T-cell (primary cell): ENCODE measurements at regions not wholly inside any gene's neighbourhood (a gene's known extent, or its start where the extent isn't known, plus 50 kb on each side); places are given as distances from the start of the nearest gene placed in this dataset.
"Not testable (repeated sequence)": the region's sequence is repeated elsewhere in the genome, so short reads cannot be mapped to it uniquely, and the experiment has no call there.

ENCODE experiments used
- ATAC-seq, 4 experiments: fragments of 200-7000 bp in 3 of 4; fragments of 150-1000 bp in 1 of 4; cut with Tn5 transposase; replicated peaks in 1 of 4; 1 replicate in 3 of 4; 2 replicates in 1 of 4; pipeline ENCODE4 v1.10.0; 2021; ENCODE audit warnings: moderate library complexity in 3 of 4, mild to moderate bottlenecking in 2 of 4, moderate number of reproducible peaks in 1 of 4
- CTCF ChIA-PET, 2 donors: fragments of 300-600 bp; sonication (Branson Sonifier 250); formaldehyde crosslinking; loops; one replicate each; lab custom pipeline; 2022; ENCODE audit warnings: antibody characterized with exemption in 2 of 2; lab: Charles Lee
- POLR2A ChIA-PET, 2 donors: fragments of 300-600 bp; sonication (Branson Sonifier 250); formaldehyde crosslinking; loops; one replicate each; lab custom pipeline; 2022; ENCODE audit warnings: antibody characterized with exemption in 2 of 2; lab: Charles Lee
- DNase-seq, 35 experiments: peaks; one replicate each; pipeline versions ENCODE4 v3.0.0 to v3.0.0-alpha.2; 2013 to 2023
- H3K27ac ChIP-seq: one replicate; pipeline ENCODE4 v1.5.1; 2013; ENCODE audit warnings: low read length
- H3K27me3 ChIP-seq, 2 experiments: replicated peaks in 1 of 2; 1 replicate in 1 of 2; 2 replicates in 1 of 2; pipeline versions ENCODE4 v1.6.1 to v1.7.0; 2013; ENCODE audit warnings: low read length in 1 of 2, mixed read lengths in 1 of 2; ENCODE audit not compliant: control insufficient read depth in 2 of 2, insufficient read depth in 2 of 2; ENCODE audit errors: extremely low read depth in 1 of 2
- H3K36me3 ChIP-seq, 2 donors: 1 replicate in 1 of 2; 2 replicates in 1 of 2; pipeline versions ENCODE4 v1.6.1 to v1.7.0; 2013; ENCODE audit warnings: low read length in 1 of 2; ENCODE audit not compliant: control insufficient read depth in 2 of 2, insufficient read depth in 1 of 2; ENCODE audit errors: extremely low read depth in 1 of 2
- H3K4me1 ChIP-seq, 2 experiments: 1 replicate in 1 of 2; 2 replicates in 1 of 2; pipeline versions ENCODE4 v1.6.1 to v1.7.0; 2013; ENCODE audit warnings: low read length in 2 of 2, mixed read lengths in 1 of 2; ENCODE audit not compliant: insufficient read depth in 2 of 2, control insufficient read depth in 1 of 2; ENCODE audit errors: extremely low read depth in 1 of 2
- H3K4me3 ChIP-seq, 2 donors: 1 replicate in 1 of 2; 2 replicates in 1 of 2; pipeline versions ENCODE4 v1.5.1 to v1.7.0; 2013; ENCODE audit warnings: mild to moderate bottlenecking in 2 of 2, low read length in 1 of 2, moderate library complexity in 1 of 2; ENCODE audit not compliant: control insufficient read depth in 1 of 2; ENCODE audit errors: extremely low read depth in 1 of 2
- H3K9me3 ChIP-seq: 2 replicates; pipeline ENCODE4 v1.7.0; 2013
- H3K27ac Mint-ChIP-seq, 2 donors: one replicate each; pipeline ENCODE4 v1.8.0; 2020 to 2021; ENCODE audit warnings: mild to moderate bottlenecking in 2 of 2, mixed read lengths in 2 of 2
- H3K27me3 Mint-ChIP-seq, 2 donors: one replicate each; pipeline ENCODE4 v1.8.0; 2021 to 2022; ENCODE audit warnings: mixed read lengths in 2 of 2
- H3K36me3 Mint-ChIP-seq: one replicate; pipeline ENCODE4 v1.8.0; 2021; ENCODE audit warnings: mixed read lengths
- H3K4me1 Mint-ChIP-seq, 3 donors: one replicate each; pipeline ENCODE4 v1.8.0; 2020 to 2022; ENCODE audit warnings: mixed read lengths in 3 of 3, mild to moderate bottlenecking in 1 of 3
- H3K4me3 Mint-ChIP-seq, 3 donors: one replicate each; pipeline ENCODE4 v1.8.0; 2020 to 2022; ENCODE audit warnings: mild to moderate bottlenecking in 3 of 3, mixed read lengths in 3 of 3, moderate library complexity in 3 of 3
- H3K9me3 Mint-ChIP-seq, 3 donors: one replicate each; pipeline ENCODE4 v1.8.0; 2020 to 2022; ENCODE audit warnings: mixed read lengths in 3 of 3
- WGBS: methylation state at CpG from one replicate; pipeline ENCODE4 v1.1.5; 2013; ENCODE audit warnings: missing lambda C conversion rate; ENCODE audit not compliant: insufficient coverage; 5-methylcytosine and 5-hydroxymethylcytosine counted together

- ATAC-seq (no peak), DNase-seq (no peak)
- Mint-ChIP-seq H3K4me3 (no peak overlapping the region), H3K27me3 (no peaks in the 10 kb centered on the region), H3K36me3 (no peaks in the 10 kb centered on the region), H3K27ac (no peak overlapping the region), H3K4me1 (no peaks in the 10 kb centered on the region), H3K9me3 (peaks cover 9 to 25% (median 15%) of the 10 kb centered on the region in 3 donors)
- Histone ChIP-seq H3K4me3 (no peak overlapping the region), H3K4me1 (no peaks in the 10 kb centered on the region), H3K27ac (no peak overlapping the region), H3K9me3 (no peaks in the 10 kb centered on the region), H3K27me3 (no peaks in the 10 kb centered on the region), H3K36me3 (no peaks in the 10 kb centered on the region)
- ChIA-PET CTCF (no interaction called here), POLR2A (no interaction called here)
- 83% methylated on average over 1 of the region's 2 CpGs for WGBS
These were observed 586.4 kb upstream of the CNTNAP5 start for GRCh38 chr2:123438675-123439074.

DNA sequence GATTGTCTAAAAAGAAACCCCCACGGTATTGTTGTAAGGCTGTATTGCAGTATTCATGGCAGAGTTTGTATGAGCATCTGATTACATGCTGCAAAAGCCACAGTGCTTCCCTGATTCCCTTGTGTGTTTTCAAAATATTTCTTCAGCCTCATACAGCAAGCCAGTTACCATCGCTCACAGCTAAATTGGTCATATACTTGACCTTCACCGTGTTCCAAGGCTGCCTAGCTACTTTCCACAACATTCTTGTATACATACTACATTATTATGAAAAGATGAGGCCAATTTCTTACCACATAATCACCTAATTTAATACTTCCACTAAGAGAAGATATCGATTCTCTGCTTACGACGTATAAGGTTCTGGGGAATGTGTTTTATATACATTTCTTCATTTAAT is 576.3 kb upstream of the CNTNAP5 start:
- no peaks in the 10 kb centered on the region for H3K9me3 ChIP-seq
- no peaks in the 10 kb centered on the region for H3K36me3 Mint-ChIP-seq
- no peak for ATAC-seq
- ChIA-PET POLR2A (no interaction called here), CTCF (no interaction called here)
- no peaks in the 10 kb centered on the region for H3K27me3 Mint-ChIP-seq
- no peak overlapping the region for H3K4me3 ChIP-seq
- no peaks in the 10 kb centered on the region for H3K36me3 ChIP-seq
- H3K27ac Mint-ChIP-seq: no peak overlapping the region
- H3K4me1 Mint-ChIP-seq: no peaks in the 10 kb centered on the region
- no peak for DNase-seq
- no peaks in the 10 kb centered on the region for H3K27me3 ChIP-seq
- no peak overlapping the region for H3K27ac ChIP-seq
- no peak overlapping the region for H3K4me3 Mint-ChIP-seq
- no CpG with 5 or more reads among the region's 6 CpGs for WGBS
- peaks cover 8 to 32% (median 26%) of the 10 kb centered on the region in 3 donors for H3K9me3 Mint-ChIP-seq
- no peaks in the 10 kb centered on the region for H3K4me1 ChIP-seq

- H3K27ac ChIP-seq: no peak overlapping the region
- WGBS: no CpG with 5 or more reads among the region's 4 CpGs
- Mint-ChIP-seq H3K9me3 (peaks cover 10 to 35% (median 22%) of the 10 kb centered on the region in 3 donors), H3K4me1 (no peaks in the 10 kb centered on the region), H3K36me3 (no peaks in the 10 kb centered on the region), H3K27ac (no peak overlapping the region), H3K27me3 (no peaks in the 10 kb centered on the region), H3K4me3 (no peak overlapping the region)
- CTCF ChIA-PET: no interaction called here
- H3K9me3 ChIP-seq: no peaks in the 10 kb centered on the region
- POLR2A ChIA-PET: no interaction called here
- no peaks in the 10 kb centered on the region for H3K27me3 ChIP-seq
- H3K36me3 ChIP-seq: no peaks in the 10 kb centered on the region
- H3K4me1 ChIP-seq: no peaks in the 10 kb centered on the region
- no peak for DNase-seq
- no peak overlapping the region for H3K4me3 ChIP-seq
- no peak for ATAC-seq
These were observed 573.5 kb upstream of the CNTNAP5 start for GRCh38 chr2:123451542-123451941.

DNA sequence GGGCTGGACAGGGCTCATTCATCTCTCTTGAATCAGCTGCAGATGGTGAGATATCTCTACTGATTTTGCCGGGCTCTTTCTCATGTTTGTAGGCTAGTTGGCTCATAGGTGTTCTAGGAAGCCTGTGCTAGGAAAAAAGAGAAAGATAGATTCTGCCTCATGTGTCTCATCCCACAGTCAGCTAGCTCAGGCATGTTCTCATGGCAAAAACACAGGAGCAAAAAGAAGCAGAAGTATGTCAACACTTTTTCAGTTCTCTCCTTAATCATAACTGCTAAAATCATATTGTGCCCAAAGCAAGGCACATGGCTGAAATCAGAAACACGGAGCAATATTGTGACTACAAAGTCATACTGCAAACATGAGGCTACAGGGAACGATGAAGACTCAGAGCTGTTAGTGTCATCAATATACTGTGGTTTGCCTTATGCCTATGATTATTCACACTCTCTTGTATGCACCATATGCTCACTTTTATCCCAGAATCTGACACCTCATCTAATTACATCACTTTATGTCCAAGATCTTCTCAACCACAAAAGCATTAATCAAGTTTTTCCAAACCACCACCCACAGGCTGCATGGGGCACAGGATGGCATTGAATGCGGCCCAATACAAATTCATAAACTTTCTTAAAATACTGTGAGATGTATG is 571.9 kb upstream of the CNTNAP5 start:
- Mint-ChIP-seq H3K4me1 (no peaks in the 10 kb centered on the region), H3K27me3 (no peaks in the 10 kb centered on the region), H3K9me3 (peaks cover 10 to 31% (median 18%) of the 10 kb centered on the region in 3 donors), H3K4me3 (no peak overlapping the region), H3K36me3 (no peaks in the 10 kb centered on the region), H3K27ac (no peak overlapping the region)
- no peaks in the 10 kb centered on the region for H3K27me3 ChIP-seq
- no peaks in the 10 kb centered on the region for H3K36me3 ChIP-seq
- H3K4me3 ChIP-seq: no peak overlapping the region
- 88% methylated on average over 3 of the region's 4 CpGs for WGBS
- POLR2A ChIA-PET: no interaction called here
- H3K9me3 ChIP-seq: no peaks in the 10 kb centered on the region
- CTCF ChIA-PET: no interaction called here
- ATAC-seq (no peak), DNase-seq (no peak)
- H3K27ac ChIP-seq: no peak overlapping the region
- no peaks in the 10 kb centered on the region for H3K4me1 ChIP-seq

DNA sequence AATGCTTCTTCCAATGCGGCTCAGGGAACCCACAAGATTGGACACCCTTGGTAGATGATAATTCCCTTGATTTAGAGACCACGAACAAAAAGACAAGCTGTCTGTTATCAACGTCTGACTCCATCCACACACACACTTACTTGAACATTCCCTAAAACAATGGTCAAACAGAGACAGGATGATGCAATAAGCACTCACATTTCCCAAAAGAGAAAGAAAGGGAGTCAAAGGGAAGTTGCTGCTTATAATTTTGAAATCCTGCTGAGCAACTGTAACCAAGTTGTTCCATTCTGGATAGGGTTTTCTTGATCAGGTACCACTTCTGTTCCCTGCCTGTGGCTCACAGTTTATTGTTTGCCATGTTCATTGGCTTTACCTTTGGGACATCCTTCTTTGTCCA is 571.3 kb upstream of the CNTNAP5 start:
- H3K4me3 Mint-ChIP-seq: no peak overlapping the region
- no peaks in the 10 kb centered on the region for H3K27me3 ChIP-seq
- no peak overlapping the region for H3K4me3 ChIP-seq
- peaks cover 7 to 34% (median 18%) of the 10 kb centered on the region in 3 donors for H3K9me3 Mint-ChIP-seq
- H3K27me3 Mint-ChIP-seq: no peaks in the 10 kb centered on the region
- H3K36me3 Mint-ChIP-seq: no peaks in the 10 kb centered on the region
- H3K4me1 ChIP-seq: no peaks in the 10 kb centered on the region
- ChIA-PET POLR2A (no interaction called here), CTCF (no interaction called here)
- WGBS: no CpG with 5 or more reads among the region's 3 CpGs
- no peaks in the 10 kb centered on the region for H3K9me3 ChIP-seq
- no peak overlapping the region for H3K27ac Mint-ChIP-seq
- no peaks in the 10 kb centered on the region for H3K36me3 ChIP-seq
- H3K4me1 Mint-ChIP-seq: no peaks in the 10 kb centered on the region
- ATAC-seq (no peak), DNase-seq (no peak)
- no peak overlapping the region for H3K27ac ChIP-seq

DNA sequence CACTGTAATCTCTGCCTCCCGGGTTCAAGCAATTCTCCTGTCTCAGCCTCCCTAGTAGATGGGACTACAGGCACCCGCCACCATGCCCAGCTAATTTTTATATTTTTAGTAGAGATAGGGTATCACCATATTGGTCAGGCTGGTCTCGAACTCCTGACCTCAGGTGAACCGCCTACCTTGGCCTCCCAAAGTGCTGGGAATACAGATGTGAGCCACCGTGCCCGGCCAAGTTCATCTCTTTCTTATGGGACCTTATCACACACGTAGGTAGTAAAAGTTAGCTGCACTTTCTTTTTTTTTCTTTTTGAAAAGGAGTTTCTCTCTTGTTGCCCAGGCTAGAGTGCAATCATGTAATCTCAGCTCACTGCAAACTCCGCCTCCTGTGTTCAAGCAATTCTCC is 569.9 kb upstream of the CNTNAP5 start:
- H3K9me3 Mint-ChIP-seq: peaks cover 7 to 28% (median 15%) of the 10 kb centered on the region in 3 donors
- H3K27ac Mint-ChIP-seq, DNase-seq, H3K27me3 Mint-ChIP-seq, H3K4me3 Mint-ChIP-seq, ATAC-seq, H3K27ac ChIP-seq, H3K4me3 ChIP-seq, H3K4me1 ChIP-seq, H3K9me3 ChIP-seq, H3K27me3 ChIP-seq, H3K4me1 Mint-ChIP-seq, POLR2A ChIA-PET, CTCF ChIA-PET, H3K36me3 Mint-ChIP-seq, H3K36me3 ChIP-seq: not testable (repeated sequence)
- no CpG with 5 or more reads among the region's 8 CpGs for WGBS

DNA sequence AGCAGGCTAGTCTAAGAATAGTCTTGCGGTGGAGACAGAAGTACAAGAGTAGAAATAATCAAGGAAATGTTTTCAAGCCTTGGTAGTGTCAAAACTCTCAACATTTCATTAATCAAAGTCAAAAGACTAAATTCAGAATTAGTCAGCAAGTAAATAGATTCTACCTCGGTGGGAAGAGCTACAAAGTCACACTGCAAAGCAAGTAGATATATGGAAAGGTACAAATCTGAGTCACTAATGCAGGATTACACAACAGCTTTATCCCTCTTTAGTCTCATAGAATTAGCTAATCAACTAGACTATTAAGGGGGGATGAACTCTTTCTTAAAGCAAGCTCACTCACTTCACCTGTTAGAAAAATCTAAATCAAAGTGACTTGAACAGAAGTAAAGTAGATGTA is 568.7 kb upstream of the CNTNAP5 start:
- no peak overlapping the region for H3K27ac ChIP-seq
- no peaks in the 10 kb centered on the region for H3K4me1 Mint-ChIP-seq
- H3K9me3 ChIP-seq: no peaks in the 10 kb centered on the region
- no peaks in the 10 kb centered on the region for H3K36me3 ChIP-seq
- no peak for DNase-seq
- H3K27ac Mint-ChIP-seq: no peak overlapping the region
- no peaks in the 10 kb centered on the region for H3K27me3 Mint-ChIP-seq
- H3K4me3 Mint-ChIP-seq: no peak overlapping the region
- no peaks in the 10 kb centered on the region for H3K4me1 ChIP-seq
- CTCF ChIA-PET: no interaction called here
- H3K4me3 ChIP-seq: no peak overlapping the region
- no peaks in the 10 kb centered on the region for H3K36me3 Mint-ChIP-seq
- H3K27me3 ChIP-seq: no peaks in the 10 kb centered on the region
- no CpG with 5 or more reads among the region's 2 CpGs for WGBS
- ATAC-seq: no peak
- POLR2A ChIA-PET: no interaction called here
- H3K9me3 Mint-ChIP-seq: peaks cover 5 to 28% (median 16%) of the 10 kb centered on the region in 3 donors
